GM10847 (cell line): ENCODE measurements at regions not wholly inside any gene's neighbourhood (a gene's known extent, or its start where the extent isn't known, plus 50 kb on each side); places are given as distances from the start of the nearest gene placed in this dataset.

Experiments
- POLR2A ChIP-seq: IDR thresholded peaks from 2 replicates; pipeline ENCODE4 v1.6.1; 2011; ENCODE audit not compliant: insufficient read length; ENCODE audit errors: extremely low read depth

DNA sequence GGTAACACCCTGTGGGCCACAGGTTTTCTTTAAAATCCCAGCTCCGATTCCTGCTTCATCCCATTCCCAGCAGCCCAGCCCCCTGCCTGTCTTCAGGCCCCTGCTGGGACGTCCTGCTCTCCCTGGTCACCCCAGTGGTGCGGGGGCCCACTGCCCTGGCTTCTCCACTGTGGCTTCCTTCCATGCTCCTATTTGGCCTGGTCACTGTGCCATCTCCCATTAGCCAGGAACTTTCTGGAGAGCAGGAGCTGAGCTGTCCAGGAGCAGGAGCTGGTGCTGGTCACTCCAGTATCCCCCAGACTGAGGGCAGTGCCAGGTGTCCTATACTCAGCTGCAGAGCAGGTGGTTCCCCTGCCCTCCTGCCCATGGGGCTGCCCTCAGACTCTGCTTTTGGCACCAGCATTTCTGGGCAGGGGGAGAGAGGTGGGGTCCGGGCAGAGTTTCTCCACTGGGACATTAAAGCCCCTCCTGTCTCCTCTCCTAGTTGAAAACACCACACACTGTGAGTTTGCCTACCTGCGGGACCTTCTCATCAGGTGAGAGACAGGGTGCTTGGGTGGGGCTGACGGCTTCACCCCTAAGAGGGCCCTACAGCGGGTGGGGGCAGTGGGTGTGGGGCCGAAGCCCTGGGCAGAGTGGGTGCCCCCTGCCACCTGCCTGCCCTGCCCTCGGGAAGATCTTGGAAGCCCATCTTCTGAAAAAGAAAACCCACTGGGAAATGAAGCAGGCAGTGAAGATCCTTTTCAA is 356.2 kb downstream of the SEC14L1 start:
- TF ChIP-seq POLR2A = no peak

DNA sequence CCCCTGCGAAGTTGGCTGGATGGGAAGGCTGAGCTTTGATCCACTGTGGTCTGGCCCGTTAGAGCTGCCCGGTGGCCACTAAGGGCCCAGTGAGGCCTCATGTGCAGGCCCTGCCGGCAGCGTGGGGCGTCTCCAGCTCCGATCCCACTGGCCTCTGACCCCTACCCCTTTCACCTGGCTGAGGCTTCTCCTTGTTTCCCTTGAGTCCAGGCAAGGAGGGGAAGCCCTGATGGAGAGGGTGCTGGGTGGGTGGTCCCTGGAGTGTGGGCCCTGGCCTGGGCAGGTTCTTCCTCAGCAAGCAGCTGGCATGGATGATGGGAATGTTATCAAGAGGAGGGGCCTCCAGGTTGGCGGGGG is 356.8 kb downstream of the SEC14L1 start:
- TF ChIP-seq POLR2A = no peak

GRCh38 chr17:77498091-77498741 is 357.4 kb downstream of the SEC14L1 start:
- TF ChIP-seq POLR2A = no peak

DNA sequence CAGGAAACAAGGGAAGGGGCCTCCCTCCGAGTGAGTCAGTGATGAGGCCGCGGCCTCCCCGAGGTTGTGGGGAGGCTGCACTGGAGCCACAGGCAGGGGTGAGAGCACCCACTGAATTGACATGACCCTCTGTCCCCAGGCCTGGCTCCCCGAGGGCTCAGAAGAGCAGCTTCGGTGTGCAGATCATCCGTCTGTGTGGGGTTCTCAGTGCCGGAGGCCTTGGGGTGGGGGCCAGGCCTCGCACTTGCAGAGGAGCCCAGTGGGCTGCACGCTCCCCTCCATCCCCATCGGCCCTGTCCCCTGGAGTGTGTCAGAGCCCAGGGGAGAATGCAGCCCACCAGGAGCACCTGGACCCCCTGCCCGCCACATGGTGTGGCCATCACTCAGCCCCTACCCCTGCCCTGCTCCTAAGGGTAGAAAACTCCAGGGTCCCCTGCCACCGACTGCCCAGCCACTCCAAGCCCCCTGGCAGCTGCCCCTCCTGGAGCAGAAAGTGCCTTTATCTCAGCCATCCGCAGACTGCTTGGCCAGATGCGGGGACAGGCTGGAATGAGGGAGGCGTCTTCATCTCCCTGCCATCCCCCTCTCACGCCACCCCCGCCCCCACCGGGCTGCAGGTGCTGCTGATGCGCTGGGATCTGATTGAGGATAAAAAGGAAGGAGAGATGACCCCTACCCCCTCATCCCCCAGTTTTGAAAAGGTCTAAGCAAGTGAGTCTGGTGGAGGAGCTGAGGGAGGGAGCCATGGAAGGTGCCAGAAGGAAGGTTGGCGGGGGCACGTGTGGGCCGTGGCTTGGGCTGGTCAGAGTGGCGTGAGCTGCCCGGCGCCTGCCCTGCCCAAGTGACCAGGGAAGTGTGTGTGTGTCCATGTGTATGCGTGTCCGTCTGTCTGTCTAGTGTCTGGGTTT is 358.3 kb downstream of the SEC14L1 start:
- TF ChIP-seq POLR2A = no peak

DNA sequence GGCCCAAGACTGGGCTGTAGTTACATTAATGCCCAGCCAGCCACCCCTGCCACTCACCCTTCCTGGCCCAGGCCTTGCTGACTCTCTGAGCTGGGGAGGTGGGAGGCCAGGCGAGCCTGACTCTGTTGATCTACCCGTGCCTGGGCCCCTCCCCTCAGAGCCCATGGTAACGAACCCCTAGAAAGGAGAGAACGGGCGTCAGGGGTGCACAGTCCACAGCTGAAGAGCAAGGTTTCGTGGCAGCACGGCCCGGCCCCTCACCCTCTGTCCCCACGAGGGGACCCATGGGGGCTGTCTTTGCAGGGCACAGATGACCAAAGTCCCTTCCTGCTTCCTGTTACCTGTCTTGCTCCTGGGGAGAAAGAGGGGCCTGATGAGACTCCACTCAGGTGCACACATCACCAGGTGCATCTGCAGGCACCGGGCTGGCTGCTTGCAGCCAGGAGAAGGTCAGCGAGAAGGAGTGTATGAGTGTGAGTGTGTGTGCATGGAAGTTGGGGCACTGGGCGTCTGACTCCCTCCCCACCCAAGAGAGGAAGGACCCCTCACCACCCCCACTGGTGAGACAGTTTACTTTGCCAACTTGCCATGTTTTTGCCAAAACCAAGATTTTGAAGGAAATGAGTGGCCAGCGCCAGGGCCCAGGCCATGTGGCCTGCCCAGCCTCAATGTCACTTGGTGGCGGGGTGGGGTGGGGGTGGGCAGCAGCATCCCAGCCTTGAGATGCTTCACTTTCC is 359.1 kb downstream of the SEC14L1 start:
- no peak for TF ChIP-seq POLR2A

DNA sequence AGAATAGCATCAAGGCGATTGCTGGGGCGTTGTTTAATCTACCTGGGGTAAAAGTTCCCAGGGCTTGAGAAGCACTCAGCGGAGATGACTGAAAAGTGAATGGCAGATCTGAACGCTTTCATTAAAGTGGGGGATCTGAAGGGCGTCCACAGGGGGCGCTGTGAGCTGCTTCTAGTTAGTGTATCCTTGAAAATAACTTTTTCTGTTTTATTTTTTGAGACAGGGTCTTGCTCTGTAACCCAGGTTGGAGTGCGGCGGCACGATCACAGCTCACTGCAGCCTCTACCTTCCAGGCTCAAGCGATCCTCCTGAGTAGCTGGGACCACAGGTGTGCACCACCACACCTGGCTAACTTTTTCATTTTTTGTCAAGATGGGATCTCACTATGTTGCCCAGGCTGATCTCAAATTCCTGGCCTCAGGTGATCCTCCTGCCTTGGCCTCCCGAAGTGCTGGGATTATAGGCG is 360.4 kb downstream of the SEC14L1 start:
- no peak for TF ChIP-seq POLR2A

DNA sequence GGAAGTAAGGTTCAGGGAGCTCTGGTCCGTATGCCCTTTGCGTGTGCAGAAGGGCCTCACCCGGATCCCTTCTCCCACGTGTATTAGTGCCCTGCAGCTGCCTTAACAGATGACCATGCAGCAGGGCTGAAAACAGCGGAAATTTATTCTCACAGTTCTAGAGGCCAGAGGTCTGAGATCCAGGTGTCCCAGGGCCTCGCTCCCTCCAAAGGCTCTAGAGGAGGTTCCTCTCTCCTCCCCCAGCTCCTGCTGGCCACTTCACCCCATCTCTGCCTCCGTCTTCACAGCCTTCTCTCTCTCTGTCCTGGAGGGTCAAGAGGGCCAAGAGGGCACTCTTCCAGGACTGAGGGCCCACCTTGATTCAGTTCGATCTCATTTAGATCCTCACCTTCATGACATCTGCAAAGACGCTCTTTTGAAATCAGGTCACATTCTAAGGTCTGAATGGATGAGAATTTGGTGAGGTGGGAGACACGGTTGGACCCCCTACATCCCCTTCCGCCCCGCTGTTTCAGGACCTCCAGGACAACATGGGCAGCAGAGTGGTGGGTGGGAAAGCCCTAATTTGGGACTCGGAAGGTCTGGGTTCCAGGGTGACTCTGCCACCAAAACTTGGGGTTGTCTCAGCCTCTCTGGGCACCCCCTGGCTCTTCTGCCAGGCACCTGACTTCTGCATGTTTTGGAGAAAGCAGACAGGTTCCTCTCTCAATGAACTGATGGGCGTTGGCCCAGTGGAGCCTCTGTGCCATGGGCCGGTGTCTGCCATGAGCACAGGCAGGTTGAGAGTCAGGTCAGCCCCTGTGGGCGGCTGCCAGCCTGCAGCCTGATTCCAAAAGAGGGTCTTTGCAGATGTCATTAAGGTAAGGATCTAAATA is 361.2 kb downstream of the SEC14L1 start:
- no peak for TF ChIP-seq POLR2A

DNA sequence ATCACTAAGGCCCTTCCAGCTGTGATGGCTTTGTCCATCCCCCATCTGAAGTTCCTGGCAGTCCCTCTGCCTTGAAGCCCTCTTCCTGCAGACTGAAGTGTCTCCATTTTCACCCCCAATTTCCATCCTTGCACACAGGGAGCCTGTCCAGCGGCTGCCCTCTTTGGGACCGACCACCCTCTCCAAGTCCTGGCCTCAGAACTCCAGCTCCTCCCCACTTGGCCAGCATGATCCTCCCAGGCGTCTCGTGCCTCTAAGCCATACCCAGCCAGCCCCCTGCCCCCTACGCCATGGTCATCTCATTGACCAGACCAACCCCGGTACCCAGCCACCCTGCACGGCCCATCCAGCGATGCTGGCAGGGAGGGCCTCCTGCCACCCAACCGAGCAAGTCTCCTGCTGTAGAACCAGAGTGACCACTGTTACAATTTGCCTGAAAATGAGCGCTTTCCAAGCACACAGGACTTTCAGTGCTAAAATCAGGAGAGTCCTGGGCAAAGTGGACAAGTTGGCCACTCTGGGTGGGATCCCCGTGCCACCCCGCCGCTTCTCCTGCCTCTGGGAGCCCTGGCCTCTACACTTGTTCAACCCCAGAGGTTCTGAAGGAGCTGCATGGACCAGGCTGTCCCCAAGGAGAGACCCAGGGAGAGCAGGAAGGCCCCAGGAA is 362.0 kb downstream of the SEC14L1 start:
- TF ChIP-seq POLR2A = no peak

- TF ChIP-seq POLR2A = no peak
Measured at GRCh38 chr17:77503293-77503655, 362.5 kb downstream of the SEC14L1 start.

GRCh38 chr17:77503916-77504651 is 363.3 kb downstream of the SEC14L1 start:
- no peak for TF ChIP-seq POLR2A

- TF ChIP-seq POLR2A = no peak
Measured at GRCh38 chr17:77504652-77505155, 363.9 kb downstream of the SEC14L1 start.

GRCh38 chr17:77505181-77505639 is 364.4 kb downstream of the SEC14L1 start:
- no peak for TF ChIP-seq POLR2A
